OCI-LY1 (cell line): ENCODE measurements at regions not wholly inside any gene's neighbourhood (a gene's known extent, or its start where the extent isn't known, plus 50 kb on each side); places are given as distances from the start of the nearest gene placed in this dataset.

ENCODE experiments used
- H2AFZ ChIP-seq: fragments of 200-600 bp; sonication (generic), shearing (Covaris generic); 2 replicates; pipeline ENCODE4 v1.6.0; 2014; ENCODE audit warnings: antibody characterized with exemption, mild to moderate bottlenecking, low read length
- H3F3A ChIP-seq: fragments of 200-600 bp; sonication (generic), shearing (Covaris generic); 2 replicates; pipeline ENCODE4 v1.6.0; 2014; ENCODE audit warnings: mild to moderate bottlenecking, antibody characterized with exemption, low read length, moderate library complexity; ENCODE audit not compliant: insufficient read depth
- H3K27ac ChIP-seq: fragments of 200-600 bp; sonication (generic); 2 replicates; pipeline ENCODE4 v1.5.1; 2014; ENCODE audit warnings: low read length, mixed run types, mild to moderate bottlenecking, low read depth; ENCODE audit not compliant: poor library complexity, severe bottlenecking
- H3K27me3 ChIP-seq: fragments of 200-600 bp; sonication (generic); 2 replicates; pipeline ENCODE4 v1.6.0; 2014; ENCODE audit warnings: antibody characterized with exemption, mild to moderate bottlenecking, low read length, moderate library complexity; ENCODE audit not compliant: insufficient read depth
- H3K36me3 ChIP-seq: fragments of 200-600 bp; sonication (generic); 2 replicates; pipeline ENCODE4 v1.6.1; 2014; ENCODE audit warnings: mild to moderate bottlenecking, antibody characterized with exemption, low read length, moderate library complexity, mixed read lengths; ENCODE audit not compliant: insufficient read depth
- H3K4me1 ChIP-seq: fragments of 200-600 bp; sonication (generic); 2 replicates; pipeline ENCODE4 v1.5.1; 2014; ENCODE audit warnings: mild to moderate bottlenecking, low read length, moderate library complexity; ENCODE audit not compliant: insufficient read depth, severe bottlenecking
- H3K4me2 ChIP-seq: fragments of 200-600 bp; sonication (generic), shearing (Covaris generic); 2 replicates; pipeline ENCODE4 v1.6.1; 2014; ENCODE audit warnings: low read length
- H3K4me3 ChIP-seq: fragments of 200-600 bp; sonication (generic); 2 replicates; pipeline ENCODE4 v1.5.1; 2014; ENCODE audit warnings: low read length, low read depth, mild to moderate bottlenecking, mixed read lengths; ENCODE audit not compliant: poor library complexity, severe bottlenecking
- H3K79me2 ChIP-seq: fragments of 200-600 bp; shearing (Covaris generic); 2 replicates; pipeline ENCODE4 v1.6.1; 2016; ENCODE audit warnings: mixed run types, low read length, mixed read lengths; ENCODE audit not compliant: insufficient read depth
- H3K9ac ChIP-seq: fragments of 200-600 bp; sonication (generic), shearing (Covaris generic); 2 replicates; pipeline ENCODE4 v1.6.1; 2014; ENCODE audit warnings: mild to moderate bottlenecking, low read length, mixed read lengths
- H3K9me2 ChIP-seq: fragments of 200-600 bp; sonication (generic), shearing (Covaris generic); 2 replicates; pipeline ENCODE4 v1.6.1; 2014; ENCODE audit warnings: low read depth, mild to moderate bottlenecking, low read length, mixed read lengths
- H3K9me3 ChIP-seq: fragments of 200-600 bp; shearing (Covaris generic); 2 replicates; pipeline ENCODE4 v1.6.1; 2014; ENCODE audit warnings: low read length, mixed read lengths
- H4K20me1 ChIP-seq: fragments of 200-600 bp; sonication (generic), shearing (Covaris generic); 2 replicates; pipeline ENCODE4 v1.6.0; 2016; ENCODE audit warnings: mild to moderate bottlenecking, low read length; ENCODE audit not compliant: insufficient read depth
- CTCF ChIP-seq: fragments of 200-600 bp; sonication (generic), shearing (Covaris generic); IDR thresholded peaks from 2 replicates; pipeline ENCODE4 v1.5.1; 2017; ENCODE audit warnings: mild to moderate bottlenecking, antibody characterized with exemption, low read length, moderate library complexity, mixed read lengths
- EZH2 ChIP-seq: fragments of 200-600 bp; sonication (generic), shearing (Covaris generic); IDR thresholded peaks from 2 replicates; pipeline ENCODE4 v1.8.0; 2017; ENCODE audit warnings: borderline replicate concordance, mixed run types, mild to moderate bottlenecking, antibody characterized with exemption, low read length, moderate library complexity, mixed read lengths

GRCh38 chr3:16808393-16809107, 76.2 kb upstream of the PLCL2 start:
- no peak overlapping the region for H2AFZ ChIP-seq
- no peaks in the 10 kb centered on the region for H3K9me2 ChIP-seq
- H3K9ac ChIP-seq, result no peak overlapping the region
- H3K9me3 ChIP-seq, result no peaks in the 10 kb centered on the region
- H3K27me3 ChIP-seq, result no peaks in the 10 kb centered on the region
- no peaks in the 10 kb centered on the region for H3F3A ChIP-seq
- H3K36me3 ChIP-seq, result no peaks in the 10 kb centered on the region
- no peaks in the 10 kb centered on the region for H3K4me1 ChIP-seq
- no peaks in the 10 kb centered on the region for H3K79me2 ChIP-seq
- H4K20me1 ChIP-seq, result no peaks in the 10 kb centered on the region
- no peak overlapping the region for H3K4me2 ChIP-seq
- H3K27ac ChIP-seq, result no peak overlapping the region
- no peak for TF ChIP-seq EZH2
- TF ChIP-seq CTCF, result no peak; the same call in 1 of the 2 replicates
- H3K4me3 ChIP-seq, result no peak overlapping the region

GRCh38 chr3:16809482-16809881, 75.3 kb upstream of the PLCL2 start:
- Histone ChIP-seq H3K27ac (no peak overlapping the region), H2AFZ (no peak overlapping the region), H3K4me1 (no peaks in the 10 kb centered on the region), H3K4me3 (no peak overlapping the region), H3K4me2 (no peak overlapping the region), H3K36me3 (no peaks in the 10 kb centered on the region), H3K79me2 (no peaks in the 10 kb centered on the region), H3F3A (no peaks in the 10 kb centered on the region), H3K27me3 (no peaks in the 10 kb centered on the region), H3K9me3 (no peaks in the 10 kb centered on the region), H3K9ac (no peak overlapping the region), H3K9me2 (no peaks in the 10 kb centered on the region), H4K20me1 (no peaks in the 10 kb centered on the region)
- TF ChIP-seq EZH2 (no peak), CTCF (no peak)

- no peaks in the 10 kb centered on the region for H3F3A ChIP-seq
- H3K27ac ChIP-seq, result no peak overlapping the region
- H3K4me3 ChIP-seq, result no peak overlapping the region
- no peaks in the 10 kb centered on the region for H3K4me1 ChIP-seq
- no peaks in the 10 kb centered on the region for H3K79me2 ChIP-seq
- no peaks in the 10 kb centered on the region for H4K20me1 ChIP-seq
- H3K9ac ChIP-seq, result no peak overlapping the region
- H3K9me3 ChIP-seq, result no peaks in the 10 kb centered on the region
- no peaks in the 10 kb centered on the region for H3K27me3 ChIP-seq
- no peak overlapping the region for H2AFZ ChIP-seq
- no peaks in the 10 kb centered on the region for H3K9me2 ChIP-seq
- no peaks in the 10 kb centered on the region for H3K36me3 ChIP-seq
- TF ChIP-seq CTCF (no peak), EZH2 (no peak)
- H3K4me2 ChIP-seq, result no peak overlapping the region
Measured at GRCh38 chr3:16809993-16810392, 74.8 kb upstream of the PLCL2 start.
